ENCODE measurements at regions not wholly inside any gene's neighbourhood (a gene's known extent, or its start where the extent isn't known, plus 50 kb on each side); places are given as distances from the start of the nearest gene placed in this dataset.

DNA sequence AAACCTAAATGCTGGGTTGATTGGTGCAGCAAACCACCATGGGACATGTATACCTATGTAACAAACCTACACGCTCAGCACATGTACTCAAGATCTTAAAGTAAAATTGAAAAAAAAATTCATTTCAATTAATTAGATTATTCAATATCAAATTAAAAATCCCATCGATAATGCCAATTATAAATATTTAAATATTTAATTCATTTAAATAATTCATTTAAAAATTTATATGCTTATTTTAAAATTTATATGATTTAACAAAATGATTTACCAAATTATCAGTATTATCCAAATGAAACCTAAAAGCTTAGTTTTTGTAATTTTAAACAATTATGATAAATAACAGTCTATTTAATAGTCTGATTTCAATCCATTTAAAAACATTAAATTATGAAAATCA lies 560.4 kb downstream of the NUP35 start:
- TF ChIP-seq, protein P1, sequence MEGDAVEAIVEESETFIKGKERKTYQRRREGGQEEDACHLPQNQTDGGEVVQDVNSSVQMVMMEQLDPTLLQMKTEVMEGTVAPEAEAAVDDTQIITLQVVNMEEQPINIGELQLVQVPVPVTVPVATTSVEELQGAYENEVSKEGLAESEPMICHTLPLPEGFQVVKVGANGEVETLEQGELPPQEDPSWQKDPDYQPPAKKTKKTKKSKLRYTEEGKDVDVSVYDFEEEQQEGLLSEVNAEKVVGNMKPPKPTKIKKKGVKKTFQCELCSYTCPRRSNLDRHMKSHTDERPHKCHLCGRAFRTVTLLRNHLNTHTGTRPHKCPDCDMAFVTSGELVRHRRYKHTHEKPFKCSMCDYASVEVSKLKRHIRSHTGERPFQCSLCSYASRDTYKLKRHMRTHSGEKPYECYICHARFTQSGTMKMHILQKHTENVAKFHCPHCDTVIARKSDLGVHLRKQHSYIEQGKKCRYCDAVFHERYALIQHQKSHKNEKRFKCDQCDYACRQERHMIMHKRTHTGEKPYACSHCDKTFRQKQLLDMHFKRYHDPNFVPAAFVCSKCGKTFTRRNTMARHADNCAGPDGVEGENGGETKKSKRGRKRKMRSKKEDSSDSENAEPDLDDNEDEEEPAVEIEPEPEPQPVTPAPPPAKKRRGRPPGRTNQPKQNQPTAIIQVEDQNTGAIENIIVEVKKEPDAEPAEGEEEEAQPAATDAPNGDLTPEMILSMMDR (IDR thresholded peaks at IDR 0.05) = no peak
- TF ChIP-seq NRF1 (IDR thresholded peaks at IDR 0.05; ENCODE audit: low read depth, low read length) (no peak), CHD2 (IDR thresholded peaks at IDR 0.05; ENCODE audit: low read length, partially characterized antibody) (no peak), POLR2AphosphoS5 (IDR thresholded peaks at IDR 0.05; ENCODE audit: low read depth, low read length) (no peak), REST (IDR thresholded peaks at IDR 0.05; ENCODE audit: low read depth, low read length) (no peak), MXI1 (IDR thresholded peaks at IDR 0.05; ENCODE audit: low read depth, low read length) (no peak)

All from SK-N-SH (cell line).